ENCODE measurements at regions not wholly inside any gene's neighbourhood (a gene's known extent, or its start where the extent isn't known, plus 50 kb on each side); places are given as distances from the start of the nearest gene placed in this dataset.
"Not testable (repeated sequence)": the region's sequence is repeated elsewhere in the genome, so short reads cannot be mapped to it uniquely, and the experiment has no call there.

- Mint-ChIP-seq H3K4me3 (ENCODE audit: unreplicated experiment) (no peak overlapping the region), H3K36me3 (ENCODE audit: low read depth, unreplicated experiment) (no peaks in the 10 kb centered on the region), H3K9me3 (ENCODE audit: unreplicated experiment) (peaks cover 12% of the 10 kb centered on the region), H3K27ac (ENCODE audit: unreplicated experiment) (no peak overlapping the region), H3K27me3 (ENCODE audit: low read depth, unreplicated experiment) (no peaks in the 10 kb centered on the region), H3K4me1 (ENCODE audit: low read depth, unreplicated experiment) (no peaks in the 10 kb centered on the region)
- Histone ChIP-seq H3K36me3 (ENCODE audit: insufficient read depth, low read length) (no peaks in the 10 kb centered on the region), H3K9ac (ENCODE audit: low read length) (no peak overlapping the region), H3K9me3 (ENCODE audit: insufficient read depth, low read depth, low read length) (no peaks in the 10 kb centered on the region), H3K27ac (ENCODE audit: low read depth, low read length) (no peak overlapping the region), H3K4me1 (ENCODE audit: insufficient read depth, low read length) (no peaks in the 10 kb centered on the region), H3K4me3 (ENCODE audit: insufficient read depth, low read depth, low read length) (no peak overlapping the region), H3K27me3 (ENCODE audit: insufficient read depth, low read length) (no peaks in the 10 kb centered on the region), H4K20me1 (ENCODE audit: insufficient read depth, low read length) (no peaks in the 10 kb centered on the region), H3K4me2 (ENCODE audit: low read length) (no peak overlapping the region), H3K79me2 (ENCODE audit: insufficient read depth, low read length) (no peaks in the 10 kb centered on the region), H2AFZ (ENCODE audit: low read depth, low read length) (no peak overlapping the region)
- FAIRE-seq (no peak), DNase-seq (ENCODE audit: low read depth) (no peak)
- TF ChIP-seq EZH2 (IDR thresholded peaks at IDR 0.05; ENCODE audit: insufficient read depth, low read length): no peak
- no peak for TF ChIP-seq CTCF (IDR thresholded peaks at IDR 0.05; ENCODE audit: insufficient read depth, low read depth, low read length)
Observed at GRCh38 chr10:23505797-23506465, 67.1 kb downstream of the OTUD1 start.

- H3K27ac Mint-ChIP-seq (ENCODE audit: unreplicated experiment): peak overlapping the region; percentile 91
- H3K36me3 ChIP-seq (ENCODE audit: insufficient read depth, low read length): no peaks in the 10 kb centered on the region
- H3K27ac ChIP-seq (ENCODE audit: low read depth, low read length): no peak overlapping the region
- peaks cover 8% of the 10 kb centered on the region for H3K4me1 Mint-ChIP-seq (ENCODE audit: low read depth, unreplicated experiment)
- TF ChIP-seq EZH2 (IDR thresholded peaks at IDR 0.05; ENCODE audit: insufficient read depth, low read length) (no peak), CTCF (IDR thresholded peaks at IDR 0.05; ENCODE audit: insufficient read depth, low read depth, low read length) (no peak)
- H3K36me3 Mint-ChIP-seq (ENCODE audit: low read depth, unreplicated experiment): no peaks in the 10 kb centered on the region
- peaks cover 10% of the 10 kb centered on the region for H3K27me3 Mint-ChIP-seq (ENCODE audit: low read depth, unreplicated experiment)
- H3K9me3 ChIP-seq (ENCODE audit: insufficient read depth, low read depth, low read length): no peaks in the 10 kb centered on the region
- no peaks in the 10 kb centered on the region for H3K4me1 ChIP-seq (ENCODE audit: insufficient read depth, low read length)
- no peak overlapping the region for H2AFZ ChIP-seq (ENCODE audit: low read depth, low read length)
- H3K79me2 ChIP-seq (ENCODE audit: insufficient read depth, low read length): no peaks in the 10 kb centered on the region
- DNase-seq (ENCODE audit: low read depth) (peak; percentile 3), FAIRE-seq (no peak)
- no peak overlapping the region for H3K4me2 ChIP-seq (ENCODE audit: low read length)
- H3K27me3 ChIP-seq (ENCODE audit: insufficient read depth, low read length): no peaks in the 10 kb centered on the region
- no peaks in the 10 kb centered on the region for H4K20me1 ChIP-seq (ENCODE audit: insufficient read depth, low read length)
- H3K9ac ChIP-seq (ENCODE audit: low read length): no peak overlapping the region
- peaks cover 21% of the 10 kb centered on the region for H3K9me3 Mint-ChIP-seq (ENCODE audit: unreplicated experiment)
- H3K4me3 Mint-ChIP-seq (ENCODE audit: unreplicated experiment): no peak overlapping the region
- H3K4me3 ChIP-seq (ENCODE audit: insufficient read depth, low read depth, low read length): no peak overlapping the region
Observed at GRCh38 chr10:23512355-23513058, 73.6 kb downstream of the OTUD1 start.

GRCh38 chr10:23513621-23514020 lies 74.7 kb downstream of the OTUD1 start:
- H3K36me3 ChIP-seq (ENCODE audit: insufficient read depth, low read length); H4K20me1 ChIP-seq (ENCODE audit: insufficient read depth, low read length); H3K27ac Mint-ChIP-seq (ENCODE audit: unreplicated experiment); DNase-seq (ENCODE audit: low read depth); H3K27ac ChIP-seq (ENCODE audit: low read depth, low read length); H3K4me3 ChIP-seq (ENCODE audit: insufficient read depth, low read depth, low read length); H3K9me3 ChIP-seq (ENCODE audit: insufficient read depth, low read depth, low read length); H3K4me1 Mint-ChIP-seq (ENCODE audit: low read depth, unreplicated experiment); H3K79me2 ChIP-seq (ENCODE audit: insufficient read depth, low read length); H3K4me2 ChIP-seq (ENCODE audit: low read length); H2AFZ ChIP-seq (ENCODE audit: low read depth, low read length); H3K4me1 ChIP-seq (ENCODE audit: insufficient read depth, low read length); H3K4me3 Mint-ChIP-seq (ENCODE audit: unreplicated experiment); H3K9ac ChIP-seq (ENCODE audit: low read length); H3K27me3 ChIP-seq (ENCODE audit: insufficient read depth, low read length); FAIRE-seq; H3K36me3 Mint-ChIP-seq (ENCODE audit: low read depth, unreplicated experiment): not testable (repeated sequence)
- H3K27me3 Mint-ChIP-seq (ENCODE audit: low read depth, unreplicated experiment): peaks cover 10% of the 10 kb centered on the region
- peaks cover 20% of the 10 kb centered on the region for H3K9me3 Mint-ChIP-seq (ENCODE audit: unreplicated experiment)

Measured in astrocyte (in vitro differentiated cells and primary cell).